Activated CD4-positive, alpha-beta T cell treated with anti-CD3 and anti-CD28 coated beads, Interleukin-2, amount 50 U/mL, for 1 hour (primary cell): ENCODE measurements at regions not wholly inside any gene's neighbourhood (a gene's known extent, or its start where the extent isn't known, plus 50 kb on each side); places are given as distances from the start of the nearest gene placed in this dataset.

Source experiments
- DNase-seq: peaks from one replicate; pipeline ENCODE4 v3.0.0-alpha.2; 2020

- DNase-seq, result no peak
Measured at GRCh38 chr5:5042806-5043205, 97.3 kb upstream of the ADAMTS16 start.

GRCh38 chr5:5043346-5043745 is 96.8 kb upstream of the ADAMTS16 start:
- no peak for DNase-seq

- DNase-seq, result no peak
Measured at GRCh38 chr5:5044247-5044840, 95.8 kb upstream of the ADAMTS16 start.

- DNase-seq, result no peak
Measured at GRCh38 chr5:5046680-5047502, 93.2 kb upstream of the ADAMTS16 start.

- no peak for DNase-seq
Measured at GRCh38 chr5:5050801-5051200, 89.3 kb upstream of the ADAMTS16 start.

GRCh38 chr5:5055712-5056111 is 84.4 kb upstream of the ADAMTS16 start:
- no peak for DNase-seq

GRCh38 chr5:5061836-5062235 is 78.3 kb upstream of the ADAMTS16 start:
- DNase-seq, result no peak

- no peak for DNase-seq
Measured at GRCh38 chr5:5062525-5063302, 77.4 kb upstream of the ADAMTS16 start.

- no peak for DNase-seq
Measured at GRCh38 chr5:5063533-5063953, 76.6 kb upstream of the ADAMTS16 start.

- DNase-seq, result no peak
Measured at GRCh38 chr5:5065472-5065871, 74.7 kb upstream of the ADAMTS16 start.

- no peak for DNase-seq
Measured at GRCh38 chr5:5066276-5067186, 73.6 kb upstream of the ADAMTS16 start.

GRCh38 chr5:5069851-5070250 is 70.3 kb upstream of the ADAMTS16 start:
- DNase-seq, result no peak

- no peak for DNase-seq
Measured at GRCh38 chr5:5071554-5071953, 68.6 kb upstream of the ADAMTS16 start.

GRCh38 chr5:5077236-5077635 is 62.9 kb upstream of the ADAMTS16 start:
- no peak for DNase-seq

GRCh38 chr5:5078009-5078897 is 61.9 kb upstream of the ADAMTS16 start:
- DNase-seq, result no peak

GRCh38 chr5:5079876-5080275 is 60.3 kb upstream of the ADAMTS16 start:
- no peak for DNase-seq

GRCh38 chr5:5080790-5081189 is 59.3 kb upstream of the ADAMTS16 start:
- no peak for DNase-seq

GRCh38 chr5:5085381-5085780 is 54.7 kb upstream of the ADAMTS16 start:
- DNase-seq, result no peak

GRCh38 chr5:5089895-5090649 is 50.1 kb upstream of the ADAMTS16 start:
- DNase-seq, result no peak
